Neural progenitor cell (in vitro differentiated cells): ENCODE measurements at regions not wholly inside any gene's neighbourhood (a gene's known extent, or its start where the extent isn't known, plus 50 kb on each side); places are given as distances from the start of the nearest gene placed in this dataset.

Experiments
- EZH2 ChIP-seq: fragments of 200-600 bp; sonication (generic); IDR thresholded peaks from 2 replicates; pipeline ENCODE4 v1.6.1; 2017; ENCODE audit warnings: antibody characterized with exemption, mild to moderate bottlenecking, moderate library complexity
- EZH2phosphoT487 ChIP-seq: fragments of 200-600 bp; sonication (generic); IDR thresholded peaks from 2 replicates; pipeline ENCODE4 v1.6.1; 2017; ENCODE audit warnings: antibody characterized with exemption
- TF ChIP-seq, protein P1 (sequence below): fragments of 200-600 bp; sonication (generic); IDR thresholded peaks from 2 replicates; pipeline ENCODE4 v1.5.1; 2017; ENCODE audit warnings: antibody characterized with exemption, mild to moderate bottlenecking

- TF ChIP-seq EZH2phosphoT487 (no peak), EZH2 (no peak)
- TF ChIP-seq, protein P1, sequence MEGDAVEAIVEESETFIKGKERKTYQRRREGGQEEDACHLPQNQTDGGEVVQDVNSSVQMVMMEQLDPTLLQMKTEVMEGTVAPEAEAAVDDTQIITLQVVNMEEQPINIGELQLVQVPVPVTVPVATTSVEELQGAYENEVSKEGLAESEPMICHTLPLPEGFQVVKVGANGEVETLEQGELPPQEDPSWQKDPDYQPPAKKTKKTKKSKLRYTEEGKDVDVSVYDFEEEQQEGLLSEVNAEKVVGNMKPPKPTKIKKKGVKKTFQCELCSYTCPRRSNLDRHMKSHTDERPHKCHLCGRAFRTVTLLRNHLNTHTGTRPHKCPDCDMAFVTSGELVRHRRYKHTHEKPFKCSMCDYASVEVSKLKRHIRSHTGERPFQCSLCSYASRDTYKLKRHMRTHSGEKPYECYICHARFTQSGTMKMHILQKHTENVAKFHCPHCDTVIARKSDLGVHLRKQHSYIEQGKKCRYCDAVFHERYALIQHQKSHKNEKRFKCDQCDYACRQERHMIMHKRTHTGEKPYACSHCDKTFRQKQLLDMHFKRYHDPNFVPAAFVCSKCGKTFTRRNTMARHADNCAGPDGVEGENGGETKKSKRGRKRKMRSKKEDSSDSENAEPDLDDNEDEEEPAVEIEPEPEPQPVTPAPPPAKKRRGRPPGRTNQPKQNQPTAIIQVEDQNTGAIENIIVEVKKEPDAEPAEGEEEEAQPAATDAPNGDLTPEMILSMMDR, result no peak
Measured at GRCh38 chr3:144552346-144553057, 580.9 kb downstream of the DIPK2A start.
